T-cell (primary cell): ENCODE measurements at regions not wholly inside any gene's neighbourhood (a gene's known extent, or its start where the extent isn't known, plus 50 kb on each side); places are given as distances from the start of the nearest gene placed in this dataset.
"Not testable (repeated sequence)": the region's sequence is repeated elsewhere in the genome, so short reads cannot be mapped to it uniquely, and the experiment has no call there.

ENCODE experiments used
- ATAC-seq, 4 experiments: fragments of 200-7000 bp in 3 of 4; fragments of 150-1000 bp in 1 of 4; cut with Tn5 transposase; replicated peaks in 1 of 4; 1 replicate in 3 of 4; 2 replicates in 1 of 4; pipeline ENCODE4 v1.10.0; 2021; ENCODE audit warnings: moderate library complexity in 3 of 4, mild to moderate bottlenecking in 2 of 4, moderate number of reproducible peaks in 1 of 4
- CTCF ChIA-PET, 2 donors: fragments of 300-600 bp; sonication (Branson Sonifier 250); formaldehyde crosslinking; loops; one replicate each; lab custom pipeline; 2022; ENCODE audit warnings: antibody characterized with exemption in 2 of 2; lab: Charles Lee
- POLR2A ChIA-PET, 2 donors: fragments of 300-600 bp; sonication (Branson Sonifier 250); formaldehyde crosslinking; loops; one replicate each; lab custom pipeline; 2022; ENCODE audit warnings: antibody characterized with exemption in 2 of 2; lab: Charles Lee
- DNase-seq, 35 experiments: peaks; one replicate each; pipeline versions ENCODE4 v3.0.0 to v3.0.0-alpha.2; 2013 to 2023
- H3K27ac ChIP-seq: one replicate; pipeline ENCODE4 v1.5.1; 2013; ENCODE audit warnings: low read length
- H3K27me3 ChIP-seq, 2 experiments: replicated peaks in 1 of 2; 1 replicate in 1 of 2; 2 replicates in 1 of 2; pipeline versions ENCODE4 v1.6.1 to v1.7.0; 2013; ENCODE audit warnings: low read length in 1 of 2, mixed read lengths in 1 of 2; ENCODE audit not compliant: control insufficient read depth in 2 of 2, insufficient read depth in 2 of 2; ENCODE audit errors: extremely low read depth in 1 of 2
- H3K36me3 ChIP-seq, 2 donors: 1 replicate in 1 of 2; 2 replicates in 1 of 2; pipeline versions ENCODE4 v1.6.1 to v1.7.0; 2013; ENCODE audit warnings: low read length in 1 of 2; ENCODE audit not compliant: control insufficient read depth in 2 of 2, insufficient read depth in 1 of 2; ENCODE audit errors: extremely low read depth in 1 of 2
- H3K4me1 ChIP-seq, 2 experiments: 1 replicate in 1 of 2; 2 replicates in 1 of 2; pipeline versions ENCODE4 v1.6.1 to v1.7.0; 2013; ENCODE audit warnings: low read length in 2 of 2, mixed read lengths in 1 of 2; ENCODE audit not compliant: insufficient read depth in 2 of 2, control insufficient read depth in 1 of 2; ENCODE audit errors: extremely low read depth in 1 of 2
- H3K4me3 ChIP-seq, 2 donors: 1 replicate in 1 of 2; 2 replicates in 1 of 2; pipeline versions ENCODE4 v1.5.1 to v1.7.0; 2013; ENCODE audit warnings: mild to moderate bottlenecking in 2 of 2, low read length in 1 of 2, moderate library complexity in 1 of 2; ENCODE audit not compliant: control insufficient read depth in 1 of 2; ENCODE audit errors: extremely low read depth in 1 of 2
- H3K9me3 ChIP-seq: 2 replicates; pipeline ENCODE4 v1.7.0; 2013
- H3K27ac Mint-ChIP-seq, 2 donors: one replicate each; pipeline ENCODE4 v1.8.0; 2020 to 2021; ENCODE audit warnings: mild to moderate bottlenecking in 2 of 2, mixed read lengths in 2 of 2
- H3K27me3 Mint-ChIP-seq, 2 donors: one replicate each; pipeline ENCODE4 v1.8.0; 2021 to 2022; ENCODE audit warnings: mixed read lengths in 2 of 2
- H3K36me3 Mint-ChIP-seq: one replicate; pipeline ENCODE4 v1.8.0; 2021; ENCODE audit warnings: mixed read lengths
- H3K4me1 Mint-ChIP-seq, 3 donors: one replicate each; pipeline ENCODE4 v1.8.0; 2020 to 2022; ENCODE audit warnings: mixed read lengths in 3 of 3, mild to moderate bottlenecking in 1 of 3
- H3K4me3 Mint-ChIP-seq, 3 donors: one replicate each; pipeline ENCODE4 v1.8.0; 2020 to 2022; ENCODE audit warnings: mild to moderate bottlenecking in 3 of 3, mixed read lengths in 3 of 3, moderate library complexity in 3 of 3
- H3K9me3 Mint-ChIP-seq, 3 donors: one replicate each; pipeline ENCODE4 v1.8.0; 2020 to 2022; ENCODE audit warnings: mixed read lengths in 3 of 3
- WGBS: methylation state at CpG from one replicate; pipeline ENCODE4 v1.1.5; 2013; ENCODE audit warnings: missing lambda C conversion rate; ENCODE audit not compliant: insufficient coverage; 5-methylcytosine and 5-hydroxymethylcytosine counted together

GRCh38 chr6:149247385-149247763, 70.1 kb upstream of the TAB2 start:
- 98% methylated on average over 6 of the region's 6 CpGs for WGBS
- ChIA-PET CTCF (interaction anchor here in 1 of 2 donors (1.1 kb wide), 1 partner anchor 185 kb away, joined by 4 read pairs; no protein-coding TSS in a partner anchor), POLR2A (no interaction called here)
- Mint-ChIP-seq H3K27ac (no peak overlapping the region), H3K9me3 (no peaks in the 10 kb centered on the region), H3K4me3 (peak overlapping the region in 1 of 3 donors; percentile 32), H3K4me1 (peaks cover 34 to 47% (median 44%) of the 10 kb centered on the region in 3 donors), H3K27me3 (no peaks in the 10 kb centered on the region), H3K36me3 (no peaks in the 10 kb centered on the region)
- H3K27ac ChIP-seq, result no peak overlapping the region
- ATAC-seq, result no peak
- no peaks in the 10 kb centered on the region for H3K9me3 ChIP-seq
- no peaks in the 10 kb centered on the region for H3K27me3 ChIP-seq
- DNase-seq, result no peak
- H3K4me1 ChIP-seq, result peaks cover 11 to 18% of the 10 kb centered on the region in 2 experiments
- H3K36me3 ChIP-seq, result no peaks in the 10 kb centered on the region
- no peak overlapping the region for H3K4me3 ChIP-seq

GRCh38 chr6:149248263-149248662, 69.2 kb upstream of the TAB2 start:
- ATAC-seq, DNase-seq, H3K9me3 Mint-ChIP-seq, H3K4me3 ChIP-seq, H3K9me3 ChIP-seq, H3K36me3 Mint-ChIP-seq, H3K36me3 ChIP-seq, H3K27ac ChIP-seq, POLR2A ChIA-PET, H3K27me3 Mint-ChIP-seq, H3K27me3 ChIP-seq, H3K27ac Mint-ChIP-seq, CTCF ChIA-PET: not testable (repeated sequence)
- peaks cover 11 to 18% of the 10 kb centered on the region in 2 experiments for H3K4me1 ChIP-seq
- Mint-ChIP-seq H3K4me3 (peak overlapping the region in 1 of 3 donors; percentile 41), H3K4me1 (peaks cover 32 to 49% (median 44%) of the 10 kb centered on the region in 3 donors)
- WGBS, result 100% methylated on average over 5 of the region's 5 CpGs

- DNase-seq (peak in 3 of 35 experiments; percentile 21 to 24 (median 22)), ATAC-seq (peak; percentile 55 to 77 (median 63))
- Histone ChIP-seq H3K4me1 (peaks cover 11 to 18% of the 10 kb centered on the region in 2 experiments), H3K4me3 (no peak overlapping the region), H3K36me3 (no peaks in the 10 kb centered on the region), H3K27me3 (no peaks in the 10 kb centered on the region), H3K27ac (no peak overlapping the region), H3K9me3 (no peaks in the 10 kb centered on the region)
- 50% methylated on average over 4 of the region's 4 CpGs for WGBS
- Mint-ChIP-seq H3K4me3 (peak overlapping the region in 1 of 3 donors; percentile 41), H3K4me1 (peaks cover 27 to 44% (median 38%) of the 10 kb centered on the region in 3 donors), H3K27me3 (no peaks in the 10 kb centered on the region), H3K27ac (peak overlapping the region in 1 of 2 donors; percentile 42), H3K36me3 (no peaks in the 10 kb centered on the region), H3K9me3 (no peaks in the 10 kb centered on the region)
- POLR2A ChIA-PET, result no interaction called here
- CTCF ChIA-PET, result interaction anchor here in 1 of 2 donors (0.6 kb wide), 1 partner anchor 147 kb away, joined by 3 read pairs; no protein-coding TSS in a partner anchor
Observed at GRCh38 chr6:149248693-149249369, 68.7 kb upstream of the TAB2 start.

- POLR2A ChIA-PET, result interaction anchor here in 1 of 2 donors (0.6 kb wide), 1 partner anchor 70 kb away, joined by 4 read pairs; no protein-coding TSS in a partner anchor
- Histone ChIP-seq H3K27me3 (no peaks in the 10 kb centered on the region), H3K27ac (no peak overlapping the region), H3K9me3 (no peaks in the 10 kb centered on the region), H3K36me3 (no peaks in the 10 kb centered on the region), H3K4me3 (no peak overlapping the region), H3K4me1 (peaks cover 11 to 18% of the 10 kb centered on the region in 2 experiments)
- DNase-seq, result no peak
- no peaks in the 10 kb centered on the region for H3K9me3 Mint-ChIP-seq
- no peaks in the 10 kb centered on the region for H3K36me3 Mint-ChIP-seq
- H3K4me3 Mint-ChIP-seq, result peak overlapping the region in 1 of 3 donors; percentile 41
- CTCF ChIA-PET, result interaction anchor here in 1 of 2 donors (1.1 kb wide), 1 partner anchor 9 kb away, joined by 3 read pairs; no protein-coding TSS in a partner anchor
- ATAC-seq, result no peak
- WGBS, result 96% methylated on average over 5 of the region's 6 CpGs
- peak overlapping the region in 1 of 2 donors; percentile 8 for H3K27ac Mint-ChIP-seq
- no peaks in the 10 kb centered on the region for H3K27me3 Mint-ChIP-seq
- peaks cover 27 to 42% (median 33%) of the 10 kb centered on the region in 3 donors for H3K4me1 Mint-ChIP-seq
Observed at GRCh38 chr6:149249370-149250357, 67.8 kb upstream of the TAB2 start.

- H3K27me3 ChIP-seq, result no peaks in the 10 kb centered on the region
- ChIA-PET POLR2A (no interaction called here), CTCF (interaction anchor here in 1 of 2 donors (0.5 kb wide), 1 partner anchor 552 kb away, joined by 9 read pairs; no protein-coding TSS in a partner anchor)
- H3K9me3 Mint-ChIP-seq, result no peaks in the 10 kb centered on the region
- no peaks in the 10 kb centered on the region for H3K36me3 Mint-ChIP-seq
- H3K27me3 Mint-ChIP-seq, result no peaks in the 10 kb centered on the region
- DNase-seq (no peak), ATAC-seq (no peak)
- H3K27ac Mint-ChIP-seq, result peak overlapping the region in 1 of 2 donors; percentile 35
- no peaks in the 10 kb centered on the region for H3K9me3 ChIP-seq
- WGBS, result 90% methylated on average over 7 of the region's 8 CpGs
- no peak overlapping the region for H3K27ac ChIP-seq
- peaks cover 11 to 18% of the 10 kb centered on the region in 2 experiments for H3K4me1 ChIP-seq
- no peak overlapping the region for H3K4me3 ChIP-seq
- no peaks in the 10 kb centered on the region for H3K36me3 ChIP-seq
- H3K4me1 Mint-ChIP-seq, result peaks cover 29 to 44% (median 33%) of the 10 kb centered on the region in 3 donors
- no peak overlapping the region for H3K4me3 Mint-ChIP-seq
Observed at GRCh38 chr6:149250951-149251350, 66.6 kb upstream of the TAB2 start.

- H3K4me1 Mint-ChIP-seq, result peaks cover 20 to 33% (median 21%) of the 10 kb centered on the region in 3 donors
- ChIA-PET CTCF (interaction anchor here in 1 of 2 donors (0.5 kb wide), 1 partner anchor 179 kb away, joined by 3 read pairs; no protein-coding TSS in a partner anchor), POLR2A (interaction anchor here in 1 of 2 donors (0.7 kb wide), 1 partner anchor 1049 kb away, joined by 10 read pairs; no protein-coding TSS in a partner anchor)
- no peak overlapping the region for H3K27ac Mint-ChIP-seq
- Histone ChIP-seq H3K27ac (no peak overlapping the region), H3K4me1 (peaks cover 6 to 9% of the 10 kb centered on the region in 2 experiments), H3K27me3 (no peaks in the 10 kb centered on the region), H3K4me3 (no peak overlapping the region), H3K9me3 (no peaks in the 10 kb centered on the region), H3K36me3 (no peaks in the 10 kb centered on the region)
- WGBS, result no CpG with 5 or more reads among the region's 3 CpGs
- H3K9me3 Mint-ChIP-seq, result no peaks in the 10 kb centered on the region
- DNase-seq (no peak), ATAC-seq (no peak)
- H3K4me3 Mint-ChIP-seq, result no peak overlapping the region
- H3K27me3 Mint-ChIP-seq, result no peaks in the 10 kb centered on the region
- no peaks in the 10 kb centered on the region for H3K36me3 Mint-ChIP-seq
Observed at GRCh38 chr6:149252622-149253021, 64.9 kb upstream of the TAB2 start.
